Immature natural killer cell (primary cell): ENCODE measurements at regions not wholly inside any gene's neighbourhood (a gene's known extent, or its start where the extent isn't known, plus 50 kb on each side); places are given as distances from the start of the nearest gene placed in this dataset.
A peak's percentile ranks its signal among the peaks of the same experiment; 100 is the strongest.

Experiments
- DNase-seq, 3 donors: peaks; one replicate each; pipeline ENCODE4 v3.0.0; 2022; ENCODE audit warnings: mixed read lengths in 1 of 3
- H3K27ac Mint-ChIP-seq, 6 donors: one replicate each; pipeline ENCODE4 v1.8.0; 2020; ENCODE audit warnings: mixed read lengths in 6 of 6, mild to moderate bottlenecking in 5 of 6, inconsistent platforms in 4 of 6, moderate library complexity in 3 of 6
- H3K27me3 Mint-ChIP-seq, 3 donors: one replicate each; pipeline ENCODE4 v1.8.0; 2020 to 2021; ENCODE audit warnings: low read depth in 3 of 3, mild to moderate bottlenecking in 3 of 3, mixed read lengths in 3 of 3, moderate library complexity in 3 of 3, inconsistent platforms in 1 of 3
- H3K36me3 Mint-ChIP-seq, 3 donors: one replicate each; pipeline ENCODE4 v1.8.0; 2020; ENCODE audit warnings: mixed read lengths in 3 of 3, inconsistent platforms in 2 of 3, mild to moderate bottlenecking in 2 of 3
- H3K4me1 Mint-ChIP-seq, 2 donors: one replicate each; pipeline ENCODE4 v1.8.0; 2020; ENCODE audit warnings: inconsistent platforms in 2 of 2, mild to moderate bottlenecking in 2 of 2, mixed read lengths in 2 of 2, moderate library complexity in 1 of 2
- H3K4me3 Mint-ChIP-seq, 5 donors: one replicate each; pipeline ENCODE4 v1.8.0; 2020; ENCODE audit warnings: mild to moderate bottlenecking in 5 of 5, mixed read lengths in 5 of 5, inconsistent platforms in 3 of 5, moderate library complexity in 3 of 5
- H3K9me3 Mint-ChIP-seq, 6 donors: one replicate each; pipeline ENCODE4 v1.8.0; 2020; ENCODE audit warnings: mild to moderate bottlenecking in 6 of 6, mixed read lengths in 6 of 6, inconsistent platforms in 4 of 6, moderate library complexity in 3 of 6

DNA sequence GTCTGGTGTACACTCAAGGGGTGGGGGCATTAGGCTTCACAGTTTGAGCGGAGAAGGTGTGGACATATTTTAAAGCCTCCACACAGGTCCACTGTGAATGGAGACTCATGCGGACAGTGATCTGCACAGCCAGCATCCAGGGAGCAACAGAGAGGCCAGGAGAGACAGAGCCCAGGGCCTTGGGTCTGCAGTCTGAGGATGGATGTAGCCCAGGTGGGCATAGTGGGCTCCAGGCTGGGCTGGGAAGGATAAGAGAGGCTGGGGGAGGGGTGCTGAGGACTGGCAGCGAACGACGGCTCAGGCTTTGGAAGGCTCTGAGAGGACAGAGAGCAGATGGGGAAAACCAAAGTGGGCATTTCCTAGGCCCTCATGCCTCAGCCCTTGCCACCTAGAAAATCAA, 128.8 kb downstream of the PAPOLA start:
- no peak overlapping the region for H3K27ac Mint-ChIP-seq
- H3K36me3 Mint-ChIP-seq = no peaks in the 10 kb centered on the region
- peaks cover 0 to 4% (median 3%) of the 10 kb centered on the region in 3 donors for H3K27me3 Mint-ChIP-seq
- no peak overlapping the region for H3K4me3 Mint-ChIP-seq
- H3K9me3 Mint-ChIP-seq = no peaks in the 10 kb centered on the region
- H3K4me1 Mint-ChIP-seq = no peaks in the 10 kb centered on the region
- no peak for DNase-seq

DNA sequence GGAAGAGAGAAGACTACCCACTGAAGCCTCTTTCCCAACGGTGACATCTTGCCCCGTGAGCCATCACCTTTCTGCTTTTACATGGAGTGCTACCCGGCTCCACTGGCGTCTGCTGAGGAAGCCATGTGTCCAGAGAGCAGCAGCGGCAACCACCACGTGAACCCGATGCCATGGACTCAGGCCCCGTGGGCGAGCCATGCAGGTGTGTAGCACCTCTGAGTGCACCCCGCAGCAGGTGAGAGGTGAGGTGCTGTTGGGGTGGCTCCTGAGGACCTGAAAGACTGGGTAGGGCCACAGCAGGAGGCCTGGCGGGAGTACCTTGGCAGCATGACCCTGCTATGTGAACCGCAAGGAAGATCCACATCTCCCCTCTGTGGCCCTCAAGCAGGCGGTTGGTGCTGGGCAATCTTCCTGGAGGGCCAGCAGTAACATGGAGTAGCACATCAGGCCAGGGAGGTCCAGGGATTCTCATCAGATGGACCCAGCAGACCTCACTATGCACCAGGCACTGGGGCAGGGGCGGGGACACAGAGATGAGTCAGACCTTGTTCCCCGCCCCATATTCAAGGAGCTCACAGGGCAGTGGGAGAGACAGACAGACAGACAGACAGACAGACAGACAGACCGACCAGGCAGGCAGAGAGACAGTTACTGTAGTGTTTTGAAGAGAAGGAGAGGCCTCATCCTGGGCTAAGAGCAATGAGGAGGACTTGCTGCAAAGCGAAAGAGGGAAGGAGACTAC, 129.6 kb downstream of the PAPOLA start:
- no peaks in the 10 kb centered on the region for H3K9me3 Mint-ChIP-seq
- no peak overlapping the region for H3K27ac Mint-ChIP-seq
- no peak overlapping the region for H3K4me3 Mint-ChIP-seq
- DNase-seq = no peak
- H3K36me3 Mint-ChIP-seq = no peaks in the 10 kb centered on the region
- H3K27me3 Mint-ChIP-seq = peaks cover 0 to 4% (median 3%) of the 10 kb centered on the region in 3 donors
- H3K4me1 Mint-ChIP-seq = no peaks in the 10 kb centered on the region

DNA sequence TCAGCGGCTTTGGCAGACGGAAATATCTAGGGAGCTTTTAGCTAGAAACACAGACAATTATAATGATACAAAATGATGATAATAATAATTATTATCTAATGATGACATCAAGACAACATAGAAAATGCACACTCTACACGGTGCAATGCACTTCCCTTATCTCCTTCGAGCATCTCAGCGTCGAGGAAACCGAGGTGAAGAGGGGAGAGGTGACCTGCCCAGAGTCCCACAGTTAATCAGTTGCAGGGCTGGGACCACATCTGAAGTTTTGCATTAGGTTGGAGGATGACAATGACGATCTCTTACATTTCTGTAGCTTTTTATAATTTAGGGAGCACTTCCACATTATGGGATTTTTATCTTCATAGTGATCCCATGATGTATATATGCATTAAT, 130.2 kb downstream of the PAPOLA start:
- H3K4me1 Mint-ChIP-seq = no peaks in the 10 kb centered on the region
- H3K9me3 Mint-ChIP-seq = no peaks in the 10 kb centered on the region
- no peaks in the 10 kb centered on the region for H3K36me3 Mint-ChIP-seq
- H3K27ac Mint-ChIP-seq = no peak overlapping the region
- DNase-seq = no peak
- H3K27me3 Mint-ChIP-seq = peaks cover 0 to 4% (median 3%) of the 10 kb centered on the region in 3 donors
- no peak overlapping the region for H3K4me3 Mint-ChIP-seq

DNA sequence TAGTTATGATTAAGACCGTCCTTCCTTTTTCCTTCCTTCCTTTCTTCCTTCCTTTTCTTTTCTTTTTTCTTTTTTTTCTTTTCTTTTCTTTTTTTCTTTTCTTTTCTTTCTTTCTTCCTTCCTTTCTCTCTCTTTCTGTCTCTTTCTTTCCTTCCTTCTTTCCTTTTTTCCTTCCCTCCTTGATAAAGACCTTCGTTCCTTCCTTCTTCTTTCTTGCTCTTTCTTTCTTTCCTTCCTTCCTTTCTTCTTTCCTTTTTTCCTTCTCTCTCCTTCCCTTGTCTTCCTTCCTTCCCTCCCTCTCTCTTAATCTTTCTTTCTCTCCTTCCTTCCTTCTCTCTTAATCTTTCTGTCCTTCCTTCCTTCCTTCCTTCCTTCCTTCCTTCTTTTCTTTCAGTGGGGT, 130.9 kb downstream of the PAPOLA start:
- no peak for DNase-seq
- H3K4me1 Mint-ChIP-seq = no peaks in the 10 kb centered on the region
- H3K9me3 Mint-ChIP-seq = no peaks in the 10 kb centered on the region
- H3K36me3 Mint-ChIP-seq = no peaks in the 10 kb centered on the region
- peaks cover 0 to 4% (median 3%) of the 10 kb centered on the region in 3 donors for H3K27me3 Mint-ChIP-seq
- no peak overlapping the region for H3K27ac Mint-ChIP-seq
- H3K4me3 Mint-ChIP-seq = no peak overlapping the region

DNA sequence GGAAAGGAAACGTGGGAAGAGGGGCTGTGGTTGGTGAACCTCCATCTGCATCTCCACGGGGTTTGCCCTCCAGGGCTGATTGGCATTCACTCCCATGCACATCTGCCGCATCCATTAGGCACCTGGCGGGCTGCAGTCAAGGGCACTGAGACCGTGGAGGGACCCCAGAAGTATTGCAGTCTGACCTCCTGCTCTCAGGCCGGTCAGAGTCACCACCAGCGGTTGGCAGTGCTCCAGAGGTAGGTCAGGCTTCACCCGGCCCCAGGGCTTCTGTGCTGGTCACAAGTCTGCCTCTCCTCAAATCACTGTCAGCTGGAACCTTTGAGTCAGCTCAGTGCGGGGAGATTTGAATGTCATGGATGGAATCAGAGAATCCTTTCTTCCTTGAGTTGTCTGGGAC, 132.3 kb downstream of the PAPOLA start:
- no peak overlapping the region for H3K27ac Mint-ChIP-seq
- peaks cover 1 to 4% (median 3%) of the 10 kb centered on the region in 3 donors for H3K27me3 Mint-ChIP-seq
- no peak for DNase-seq
- H3K9me3 Mint-ChIP-seq = no peaks in the 10 kb centered on the region
- no peak overlapping the region for H3K4me3 Mint-ChIP-seq
- no peaks in the 10 kb centered on the region for H3K36me3 Mint-ChIP-seq
- H3K4me1 Mint-ChIP-seq = no peaks in the 10 kb centered on the region

DNA sequence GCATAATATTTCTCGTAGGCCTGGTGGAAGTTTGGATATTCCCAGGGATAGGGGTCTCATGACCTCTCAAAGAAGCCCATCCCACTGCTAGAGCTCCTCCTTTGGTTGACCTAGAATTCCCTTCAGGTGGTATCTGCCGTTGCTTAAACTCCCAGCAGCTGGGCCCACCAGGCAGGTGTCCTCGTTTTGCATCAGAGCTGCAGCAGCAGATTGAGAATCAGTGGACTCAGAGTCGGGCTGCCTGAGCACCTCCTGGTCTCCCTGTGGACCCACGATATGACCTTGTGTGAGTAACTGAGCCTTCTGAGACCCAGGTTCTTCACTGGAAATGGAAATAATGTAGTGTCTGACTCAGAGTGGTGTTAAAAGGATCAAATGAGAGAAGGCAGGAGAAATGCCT, 132.7 kb downstream of the PAPOLA start:
- no peak overlapping the region for H3K27ac Mint-ChIP-seq

DNA sequence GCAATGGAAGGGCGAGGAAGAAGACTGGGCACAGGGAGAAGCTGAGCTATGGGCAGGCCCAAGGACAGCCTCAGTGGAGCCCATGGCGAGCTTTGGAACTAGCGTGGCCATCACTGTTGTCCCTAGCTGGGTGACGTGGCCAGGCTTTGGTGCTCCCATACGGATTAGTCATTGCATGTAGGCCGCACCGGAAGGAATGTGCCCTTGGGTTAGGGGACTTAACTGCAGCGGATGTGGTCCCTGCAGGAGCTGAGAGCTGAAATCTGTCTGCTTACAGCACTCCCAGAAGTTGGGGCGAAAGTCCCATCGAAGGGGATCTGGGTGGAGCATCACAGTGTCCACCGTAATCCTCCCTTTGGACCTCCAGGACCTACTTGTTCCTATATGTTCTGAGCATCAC, 133.7 kb downstream of the PAPOLA start:
- Mint-ChIP-seq H3K4me1 (no peaks in the 10 kb centered on the region), H3K27ac (no peak overlapping the region), H3K4me3 (no peak overlapping the region), H3K27me3 (peaks cover 2 to 6% (median 3%) of the 10 kb centered on the region in 3 donors), H3K9me3 (no peaks in the 10 kb centered on the region), H3K36me3 (no peaks in the 10 kb centered on the region)
- DNase-seq = no peak

More for the DNA sequence above, 132.7 kb downstream of the PAPOLA start:
- H3K27me3 Mint-ChIP-seq = peaks cover 2 to 4% (median 3%) of the 10 kb centered on the region in 3 donors
- H3K4me1 Mint-ChIP-seq = no peaks in the 10 kb centered on the region
- H3K4me3 Mint-ChIP-seq = no peak overlapping the region
- H3K9me3 Mint-ChIP-seq = no peaks in the 10 kb centered on the region
- H3K36me3 Mint-ChIP-seq = no peaks in the 10 kb centered on the region
- no peak for DNase-seq

DNA sequence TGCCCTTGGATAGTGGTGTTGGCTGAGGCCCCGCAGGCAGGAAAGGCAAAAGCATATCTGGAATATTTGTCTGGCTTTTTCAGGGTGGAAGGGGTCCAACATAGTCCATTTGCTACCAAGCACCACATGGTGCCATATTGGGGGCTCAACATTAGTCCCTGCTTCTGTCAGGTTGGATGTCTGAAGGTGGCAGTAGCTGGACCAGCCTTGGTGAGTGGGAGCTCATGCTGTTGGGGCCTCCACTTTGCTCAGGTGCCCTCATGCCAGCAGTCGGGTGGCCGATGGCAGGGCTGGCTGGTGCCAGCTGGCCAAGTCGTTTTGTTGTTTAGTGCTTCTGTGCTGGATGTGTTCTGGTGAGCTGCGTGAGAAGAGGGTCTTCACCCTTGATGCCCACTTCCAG, 135.3 kb downstream of the PAPOLA start:
- no peaks in the 10 kb centered on the region for H3K36me3 Mint-ChIP-seq
- H3K27me3 Mint-ChIP-seq = peaks cover 0 to 2% (median 2%) of the 10 kb centered on the region in 3 donors
- no peak overlapping the region for H3K4me3 Mint-ChIP-seq
- H3K4me1 Mint-ChIP-seq = no peaks in the 10 kb centered on the region
- no peak for DNase-seq
- H3K9me3 Mint-ChIP-seq = no peaks in the 10 kb centered on the region
- H3K27ac Mint-ChIP-seq = no peak overlapping the region

DNA sequence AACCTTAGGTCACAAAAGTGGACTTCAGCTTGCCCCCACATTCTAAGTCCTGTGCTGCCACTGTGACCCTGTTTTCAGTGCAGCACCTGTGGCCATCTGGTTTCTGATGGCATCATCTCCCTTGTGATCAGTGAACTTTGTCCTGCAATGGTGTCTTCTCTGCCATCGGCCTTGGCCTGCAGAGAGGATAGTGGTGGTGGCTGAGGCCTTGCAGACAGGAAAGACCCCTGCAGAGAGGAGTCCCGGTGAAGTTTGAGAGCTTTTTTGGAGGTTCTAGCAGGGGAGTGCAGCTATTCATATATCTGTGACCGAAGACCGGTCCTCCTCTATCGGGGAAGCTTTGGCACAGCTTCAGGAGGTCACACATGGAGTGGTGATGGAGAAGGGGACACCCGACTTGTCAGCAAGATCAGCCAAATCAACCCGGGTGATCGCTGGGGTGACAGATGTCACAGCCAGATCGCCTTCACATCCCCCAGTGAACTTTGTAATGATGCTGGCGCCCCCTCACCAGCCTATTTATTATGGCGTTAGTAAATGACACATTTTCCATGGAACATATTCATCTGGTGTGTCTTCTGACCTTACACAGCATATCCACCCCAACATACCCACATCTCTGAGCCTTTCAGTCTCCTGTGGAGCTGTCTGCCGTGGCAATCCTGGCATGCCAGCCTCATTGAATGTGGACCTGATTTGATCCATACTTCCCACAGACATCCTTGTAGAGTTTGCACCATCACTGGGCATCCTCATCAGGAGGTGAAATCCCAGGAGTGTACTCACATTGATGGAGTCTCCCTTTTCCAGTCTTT, 136.1 kb downstream of the PAPOLA start:
- Mint-ChIP-seq H3K4me3 (no peak overlapping the region), H3K4me1 (no peaks in the 10 kb centered on the region), H3K27me3 (peaks cover 0 to 2% (median 2%) of the 10 kb centered on the region in 3 donors), H3K27ac (no peak overlapping the region), H3K36me3 (no peaks in the 10 kb centered on the region), H3K9me3 (no peaks in the 10 kb centered on the region)
- DNase-seq = no peak

DNA sequence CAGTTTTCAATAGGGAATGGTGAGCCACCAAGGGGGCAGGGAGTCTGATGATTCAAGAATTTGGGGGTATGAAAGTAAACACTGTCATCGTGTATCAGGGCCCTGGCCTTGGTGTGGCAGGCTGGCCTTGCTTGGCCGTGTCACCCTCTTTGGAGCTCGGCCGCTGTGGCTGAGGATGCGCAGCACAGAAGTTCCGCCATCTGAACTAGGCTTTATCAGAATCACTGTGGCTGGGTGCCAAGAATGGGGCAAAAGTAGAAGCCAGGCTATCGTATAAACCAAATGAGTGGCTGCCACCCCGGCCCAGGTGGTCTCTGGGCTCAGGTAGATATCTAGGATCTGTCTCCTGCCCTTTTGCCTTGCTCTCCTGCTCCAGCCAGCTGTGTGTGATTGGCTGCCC, 137.4 kb downstream of the PAPOLA start:
- H3K36me3 Mint-ChIP-seq = no peaks in the 10 kb centered on the region
- DNase-seq = no peak
- peaks cover 1 to 2% (median 2%) of the 10 kb centered on the region in 3 donors for H3K27me3 Mint-ChIP-seq
- H3K27ac Mint-ChIP-seq = no peak overlapping the region
- peak overlapping the region in 1 of 5 donors; percentile 54 for H3K4me3 Mint-ChIP-seq
- H3K9me3 Mint-ChIP-seq = no peaks in the 10 kb centered on the region
- no peaks in the 10 kb centered on the region for H3K4me1 Mint-ChIP-seq

DNA sequence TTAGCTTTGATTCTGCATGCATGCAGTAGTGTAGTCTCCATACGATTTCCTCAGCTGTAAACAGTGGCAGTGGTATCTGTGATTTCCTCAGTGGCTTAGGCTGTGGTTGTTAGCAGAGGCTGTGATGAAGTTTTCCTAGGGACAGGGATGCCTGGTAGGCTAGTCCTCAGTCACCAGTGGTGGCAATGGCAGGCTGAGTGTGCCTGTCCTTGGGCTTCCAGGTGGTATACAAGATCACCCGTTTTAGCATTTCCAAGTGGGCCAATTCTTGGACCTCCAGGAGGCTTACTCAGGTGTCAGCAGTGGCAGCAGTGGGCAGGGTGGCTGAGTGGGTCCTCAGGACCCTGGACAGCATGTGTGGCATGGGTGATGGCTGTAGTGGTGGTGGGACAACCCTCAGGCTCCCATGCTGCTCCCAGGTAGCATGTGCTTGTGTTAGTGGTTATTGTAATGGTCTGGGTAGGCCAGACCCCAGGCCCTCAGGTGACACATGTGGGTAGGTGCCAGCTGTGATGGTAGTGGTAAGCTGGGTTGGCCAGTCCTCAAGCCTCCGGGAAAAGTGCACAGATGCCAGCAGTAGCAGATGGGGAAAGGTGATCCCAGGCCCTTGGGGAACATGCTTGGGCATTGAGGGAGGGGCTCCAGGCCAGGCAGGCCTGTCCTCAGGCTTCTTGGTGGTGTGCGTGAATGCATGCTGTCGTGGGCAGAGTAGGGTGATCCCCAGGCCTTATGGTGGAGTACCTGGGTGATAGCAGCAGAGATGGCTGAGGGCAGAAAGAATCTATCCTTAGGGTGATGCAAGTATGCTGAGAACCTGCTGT, 146.5 kb downstream of the PAPOLA start:
- H3K4me3 Mint-ChIP-seq = no peak overlapping the region
- peaks cover 3 to 14% (median 14%) of the 10 kb centered on the region in 3 donors for H3K27me3 Mint-ChIP-seq
- H3K36me3 Mint-ChIP-seq = peaks cover 0 to 9% (median 0%) of the 10 kb centered on the region in 3 donors
- peaks cover 5 to 16% (median 14%) of the 10 kb centered on the region in 6 donors for H3K9me3 Mint-ChIP-seq
- H3K4me1 Mint-ChIP-seq = no peaks in the 10 kb centered on the region
- DNase-seq = no peak
- H3K27ac Mint-ChIP-seq = no peak overlapping the region

DNA sequence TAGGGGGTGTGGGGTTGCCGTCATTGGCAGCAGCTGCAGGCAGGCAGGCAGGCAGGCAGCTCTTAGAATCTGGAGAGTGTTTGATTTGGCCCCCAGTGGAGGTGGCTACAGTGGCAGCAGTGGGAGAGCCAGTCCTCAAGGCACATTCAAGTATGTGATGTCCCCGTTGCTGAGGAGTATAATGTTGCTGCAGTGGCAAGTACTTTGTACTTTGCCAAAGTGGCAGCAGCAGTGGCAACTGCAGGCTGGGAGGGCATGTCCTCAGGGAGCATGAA, 147.1 kb downstream of the PAPOLA start:
- Mint-ChIP-seq H3K9me3 (peaks cover 5 to 16% (median 14%) of the 10 kb centered on the region in 6 donors), H3K4me3 (no peak overlapping the region), H3K4me1 (no peaks in the 10 kb centered on the region), H3K36me3 (peaks cover 0 to 9% (median 0%) of the 10 kb centered on the region in 3 donors), H3K27me3 (peaks cover 3 to 14% (median 14%) of the 10 kb centered on the region in 3 donors), H3K27ac (no peak overlapping the region)
- DNase-seq = no peak

DNA sequence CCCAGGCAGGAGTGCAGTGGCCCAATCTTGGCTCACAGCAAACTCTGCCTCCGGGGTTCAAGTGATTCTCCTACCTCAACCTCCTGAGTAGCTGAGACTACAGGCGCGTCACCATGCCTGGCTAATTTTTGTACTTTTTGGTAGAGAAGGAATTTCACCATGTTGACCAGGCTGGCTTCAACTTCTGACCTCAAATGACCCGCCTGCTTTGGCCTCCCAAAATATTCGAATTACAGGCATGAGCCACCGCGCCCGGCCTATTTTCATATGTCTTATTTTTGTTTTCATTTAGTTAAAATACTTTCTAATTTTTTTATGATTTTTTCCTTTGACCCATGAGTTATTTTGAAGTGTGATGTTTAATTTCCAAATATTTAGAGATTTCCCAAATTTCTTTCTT, 143.6 kb upstream of the VRK1 start:
- no peak overlapping the region for H3K27ac Mint-ChIP-seq
- DNase-seq = no peak
- no peaks in the 10 kb centered on the region for H3K36me3 Mint-ChIP-seq
- peaks cover under 1 to 9% (median 4%) of the 10 kb centered on the region in 3 donors for H3K27me3 Mint-ChIP-seq
- H3K4me1 Mint-ChIP-seq = no peaks in the 10 kb centered on the region
- peaks cover 0 to 18% (median 8%) of the 10 kb centered on the region in 6 donors for H3K9me3 Mint-ChIP-seq
- H3K4me3 Mint-ChIP-seq = no peak overlapping the region

DNA sequence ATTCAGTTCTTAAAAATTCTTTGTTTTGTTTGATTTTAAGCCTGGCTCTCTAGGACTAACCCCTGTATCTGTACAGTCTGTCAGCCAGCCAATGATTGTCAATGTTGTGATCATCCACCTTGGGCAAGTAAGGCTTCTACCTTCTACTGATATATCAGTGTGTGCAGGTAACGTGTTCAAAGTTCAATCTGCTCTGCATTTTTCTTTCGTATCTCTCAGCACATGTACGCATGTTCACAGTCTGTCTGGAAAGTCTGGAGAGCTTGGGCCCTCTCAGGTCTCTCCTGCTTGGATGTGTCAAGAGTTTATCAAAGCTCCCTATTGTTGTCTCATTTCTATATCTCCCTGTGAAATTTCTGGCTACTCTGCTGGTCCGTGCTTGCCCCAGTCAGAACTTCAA, 138.6 kb upstream of the VRK1 start:
- H3K9me3 Mint-ChIP-seq = peaks cover 0 to 18% (median 8%) of the 10 kb centered on the region in 6 donors
- peaks cover 3 to 14% (median 5%) of the 10 kb centered on the region in 3 donors for H3K27me3 Mint-ChIP-seq
- no peaks in the 10 kb centered on the region for H3K4me1 Mint-ChIP-seq
- no peak overlapping the region for H3K4me3 Mint-ChIP-seq
- no peak overlapping the region for H3K27ac Mint-ChIP-seq
- DNase-seq = no peak
- no peaks in the 10 kb centered on the region for H3K36me3 Mint-ChIP-seq
